Muscle of back (tissue), 3 donors: ENCODE measurements at regions not wholly inside any gene's neighbourhood (a gene's known extent, or its start where the extent isn't known, plus 50 kb on each side); places are given as distances from the start of the nearest gene placed in this dataset.
"Not testable (repeated sequence)": the region's sequence is repeated elsewhere in the genome, so short reads cannot be mapped to it uniquely, and the experiment has no call there.

Experiments
- DNase-seq, 3 donors: peaks; one replicate each; pipeline versions ENCODE4 v3.0.0 to v3.0.0-alpha.2; 2013

- not testable (repeated sequence) for DNase-seq
Observed at GRCh38 chr19:20292520-20292919, 125.5 kb downstream of the ZNF486 start.

GRCh38 chr19:20289186-20289585, 122.2 kb downstream of the ZNF486 start:
- DNase-seq: no peak

GRCh38 chr19:20287070-20287469, 120.1 kb downstream of the ZNF486 start:
- no peak for DNase-seq

- DNase-seq: not testable (repeated sequence)
Observed at GRCh38 chr19:20285876-20286275, 118.9 kb downstream of the ZNF486 start.

- no peak for DNase-seq
Observed at GRCh38 chr19:20279516-20279915, 112.5 kb downstream of the ZNF486 start.

GRCh38 chr19:20278342-20278741, 111.3 kb downstream of the ZNF486 start:
- no peak for DNase-seq

- DNase-seq: not testable (repeated sequence)
Observed at GRCh38 chr19:20276732-20277082, 109.7 kb downstream of the ZNF486 start.

GRCh38 chr19:20276011-20276731, 109.2 kb downstream of the ZNF486 start:
- DNase-seq: no peak

- no peak for DNase-seq
Observed at GRCh38 chr19:20273951-20274570, 107.0 kb downstream of the ZNF486 start.

- no peak for DNase-seq
Observed at GRCh38 chr19:20273376-20273775, 106.4 kb downstream of the ZNF486 start.

- DNase-seq: not testable (repeated sequence)
Observed at GRCh38 chr19:20272627-20273010, 105.6 kb downstream of the ZNF486 start.

GRCh38 chr19:20271927-20272626, 105.1 kb downstream of the ZNF486 start:
- DNase-seq: not testable (repeated sequence)

GRCh38 chr19:20271215-20271926, 104.4 kb downstream of the ZNF486 start:
- no peak for DNase-seq

GRCh38 chr19:20269461-20269860, 102.4 kb downstream of the ZNF486 start:
- no peak for DNase-seq

- not testable (repeated sequence) for DNase-seq
Observed at GRCh38 chr19:20261513-20261912, 94.5 kb downstream of the ZNF486 start.

- DNase-seq: not testable (repeated sequence)
Observed at GRCh38 chr19:20260738-20261137, 93.7 kb downstream of the ZNF486 start.

GRCh38 chr19:20259615-20260014, 92.6 kb downstream of the ZNF486 start:
- no peak for DNase-seq

GRCh38 chr19:20256606-20257005, 89.6 kb downstream of the ZNF486 start:
- no peak for DNase-seq

GRCh38 chr19:20254121-20254520, 87.1 kb downstream of the ZNF486 start:
- DNase-seq: no peak

GRCh38 chr19:20252613-20253012, 85.6 kb downstream of the ZNF486 start:
- no peak for DNase-seq

- DNase-seq: no peak
Observed at GRCh38 chr19:20250627-20251026, 83.6 kb downstream of the ZNF486 start.

- no peak for DNase-seq
Observed at GRCh38 chr19:20250121-20250520, 83.1 kb downstream of the ZNF486 start.
